Spleen (tissue), 11 donors: ENCODE measurements at regions not wholly inside any gene's neighbourhood (a gene's known extent, or its start where the extent isn't known, plus 50 kb on each side); places are given as distances from the start of the nearest gene placed in this dataset.

Experiments
- DNase-seq: peaks from one replicate; pipeline ENCODE4 v3.0.0-alpha.2; 2020
- H3K27ac ChIP-seq, 8 donors: fragments of 200-600 bp; sonication (generic) in 7 of 8; 1 replicate in 4 of 8; 2 replicates in 4 of 8; pipeline versions ENCODE4 v1.5.0 to v1.8.0; 2016 to 2021; ENCODE audit warnings: inconsistent platforms in 4 of 8, mild to moderate bottlenecking in 4 of 8, moderate library complexity in 1 of 8
- H3K27me3 ChIP-seq, 7 donors: fragments of 200-600 bp; sonication (generic) in 6 of 7; replicated peaks in 1 of 7; 1 replicate in 4 of 7; 2 replicates in 3 of 7; pipeline versions ENCODE4 v1.5.0 to v1.8.0; 2016 to 2021; ENCODE audit warnings: inconsistent platforms in 3 of 7, mild to moderate bottlenecking in 1 of 7
- H3K36me3 ChIP-seq, 6 donors: fragments of 200-600 bp; sonication (generic) in 5 of 6; 1 replicate in 4 of 6; 2 replicates in 2 of 6; pipeline versions ENCODE4 v1.5.0 to v1.8.0; 2016 to 2021; ENCODE audit warnings: inconsistent platforms in 2 of 6
- H3K4me1 ChIP-seq, 6 donors: fragments of 200-600 bp; sonication (generic) in 5 of 6; 1 replicate in 3 of 6; 2 replicates in 3 of 6; pipeline versions ENCODE4 v1.5.0 to v1.8.0; 2016 to 2021; ENCODE audit warnings: inconsistent platforms in 3 of 6
- H3K4me3 ChIP-seq, 8 donors: fragments of 200-600 bp; sonication (generic) in 7 of 8; 1 replicate in 4 of 8; 2 replicates in 4 of 8; pipeline versions ENCODE4 v1.5.0 to v1.8.0; 2016 to 2021; ENCODE audit warnings: inconsistent platforms in 4 of 8, mild to moderate bottlenecking in 4 of 8, moderate library complexity in 2 of 8
- H3K9me3 ChIP-seq, 8 donors: fragments of 200-600 bp; sonication (generic) in 7 of 8; 1 replicate in 4 of 8; 2 replicates in 4 of 8; pipeline versions ENCODE4 v1.5.0 to v1.8.0; 2016 to 2021; ENCODE audit warnings: inconsistent platforms in 4 of 8
- POLR2A ChIP-seq, 3 donors: fragments of 450-650 bp; IDR thresholded peaks; one replicate each; pipeline ENCODE4 v1.5.1; 2017; ENCODE audit warnings: antibody characterized with exemption in 3 of 3, mild to moderate bottlenecking in 1 of 3
- POLR2AphosphoS5 ChIP-seq, 3 donors: sonication (generic); formaldehyde crosslinking; IDR thresholded peaks; one replicate each; pipeline ENCODE4 v1.5.1; 2017; ENCODE audit warnings: antibody characterized with exemption in 3 of 3
- WGBS, 5 donors: extraction: QIAGEN DNeasy Blood & Tissue Kit in 3 of 5; methylation state at CpG; one replicate each; pipeline versions ENCODE4 v1.1.5 to v1.1.7; 2013 to 2018; 5-methylcytosine and 5-hydroxymethylcytosine counted together
- intact Hi-C: fragments of 100-400 bp; cut with DNase I; formaldehyde crosslinking; loops from one replicate; pipeline ENCODE4 v1.15.0; 2023; ENCODE audit warnings: low total_unique reads
- TF ChIP-seq, protein P1 (sequence below), 11 experiments: fragments of 200-600 bp in 7 of 11; fragments of 450-650 bp in 4 of 11; sonication (generic) in 4 of 11; IDR thresholded peaks in 8 of 11; conservative IDR thresholded peaks in 3 of 11; 1 replicate in 7 of 11; 2 replicates in 4 of 11; pipeline versions ENCODE4 v1.4.0 to v1.8.0; 2016 to 2021; ENCODE audit warnings: antibody characterized with exemption in 11 of 11, inconsistent platforms in 4 of 11, mild to moderate bottlenecking in 1 of 11
- donor health status: healthy with polysubstance abuse.
- donor health status: DM: no; HTN: no; CAD: no; lungs with moderate emphysema.
- donor health status: DM: no; HTN: no; CAD: no.
- donor health status: Bipolar disorder and iron deficiency.
- donor health status: healthy.
- donor health status: DM: no; HTN: no; CAD: no.
- donor health status: DM: yes; HTN: yes; CAD: no.

DNA sequence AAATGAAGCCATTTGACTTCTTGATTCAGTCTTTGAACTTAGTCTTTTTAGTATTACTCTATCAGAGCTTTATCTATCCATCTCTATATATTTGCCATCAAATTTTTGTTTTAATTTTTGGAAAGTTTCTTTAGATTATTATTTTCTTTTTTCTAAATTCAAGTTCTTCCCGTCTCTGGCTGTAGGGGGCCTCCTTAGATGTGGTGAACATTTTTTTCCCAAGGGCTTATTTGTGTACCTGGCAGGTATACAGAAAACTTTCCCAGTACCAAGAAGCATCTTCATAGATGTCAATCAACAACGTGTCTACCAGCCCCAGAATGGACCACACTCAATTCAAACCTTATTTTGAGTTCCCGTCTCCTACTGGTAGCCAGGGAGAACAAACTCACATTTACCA lies 486.8 kb upstream of the CNTN4 start:
- 58 to 70% (median 68%) methylated on average over 3 of the region's 3 CpGs for WGBS, 5 donors
- Histone ChIP-seq H3K27ac (no peak overlapping the region), H3K4me3 (no peak overlapping the region), H3K36me3 (no peaks in the 10 kb centered on the region), H3K9me3 (no peaks in the 10 kb centered on the region), H3K4me1 (no peaks in the 10 kb centered on the region), H3K27me3 (no peaks in the 10 kb centered on the region)
- no peak for DNase-seq
- TF ChIP-seq POLR2AphosphoS5 (IDR thresholded peaks at IDR 0.05) = no peak
- TF ChIP-seq POLR2A (IDR thresholded peaks at IDR 0.05) = no peak
- TF ChIP-seq, protein P1, sequence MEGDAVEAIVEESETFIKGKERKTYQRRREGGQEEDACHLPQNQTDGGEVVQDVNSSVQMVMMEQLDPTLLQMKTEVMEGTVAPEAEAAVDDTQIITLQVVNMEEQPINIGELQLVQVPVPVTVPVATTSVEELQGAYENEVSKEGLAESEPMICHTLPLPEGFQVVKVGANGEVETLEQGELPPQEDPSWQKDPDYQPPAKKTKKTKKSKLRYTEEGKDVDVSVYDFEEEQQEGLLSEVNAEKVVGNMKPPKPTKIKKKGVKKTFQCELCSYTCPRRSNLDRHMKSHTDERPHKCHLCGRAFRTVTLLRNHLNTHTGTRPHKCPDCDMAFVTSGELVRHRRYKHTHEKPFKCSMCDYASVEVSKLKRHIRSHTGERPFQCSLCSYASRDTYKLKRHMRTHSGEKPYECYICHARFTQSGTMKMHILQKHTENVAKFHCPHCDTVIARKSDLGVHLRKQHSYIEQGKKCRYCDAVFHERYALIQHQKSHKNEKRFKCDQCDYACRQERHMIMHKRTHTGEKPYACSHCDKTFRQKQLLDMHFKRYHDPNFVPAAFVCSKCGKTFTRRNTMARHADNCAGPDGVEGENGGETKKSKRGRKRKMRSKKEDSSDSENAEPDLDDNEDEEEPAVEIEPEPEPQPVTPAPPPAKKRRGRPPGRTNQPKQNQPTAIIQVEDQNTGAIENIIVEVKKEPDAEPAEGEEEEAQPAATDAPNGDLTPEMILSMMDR (IDR thresholded peaks at IDR 0.05 in 8 of 11, conservative IDR thresholded peaks at IDR 0.05 in 3 of 11) = no peak
- intact Hi-C loops = no loop called here

- Histone ChIP-seq H3K27me3 (no peaks in the 10 kb centered on the region), H3K4me3 (no peak overlapping the region), H3K4me1 (no peaks in the 10 kb centered on the region), H3K27ac (no peak overlapping the region), H3K9me3 (no peaks in the 10 kb centered on the region), H3K36me3 (no peaks in the 10 kb centered on the region)
- WGBS, 5 donors = 65 to 84% (median 77%) methylated on average over 4 of the region's 4 CpGs
- intact Hi-C loops = no loop called here
- TF ChIP-seq POLR2A (IDR thresholded peaks at IDR 0.05) = no peak
- no peak for TF ChIP-seq POLR2AphosphoS5 (IDR thresholded peaks at IDR 0.05)
- TF ChIP-seq, protein P1 (IDR thresholded peaks at IDR 0.05 in 8 of 11, conservative IDR thresholded peaks at IDR 0.05 in 3 of 11) = no peak
- DNase-seq = no peak
Measured at GRCh38 chr3:1613962-1614361, 484.7 kb upstream of the CNTN4 start.

DNA sequence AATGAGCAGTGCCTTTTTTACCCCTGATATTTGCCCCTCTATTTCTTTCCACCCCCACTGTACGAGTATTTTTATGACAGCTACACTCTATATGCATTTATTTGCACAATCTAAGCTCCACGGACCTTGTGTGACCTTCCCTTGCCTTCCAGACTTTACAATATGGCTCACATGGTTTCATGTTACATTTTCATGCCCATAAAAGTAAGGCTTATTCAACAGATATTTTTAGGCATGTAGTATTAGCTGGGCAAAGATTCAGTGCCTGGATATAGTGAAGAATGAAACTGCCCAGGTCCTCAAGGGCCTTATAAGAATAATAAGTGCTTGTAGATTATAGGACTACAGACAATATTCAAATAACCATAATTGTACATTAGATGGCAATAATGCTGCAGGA lies 481.9 kb upstream of the CNTN4 start:
- H3K4me3 ChIP-seq = no peak overlapping the region
- no peak overlapping the region for H3K27ac ChIP-seq
- TF ChIP-seq, protein P1 (IDR thresholded peaks at IDR 0.05 in 8 of 11, conservative IDR thresholded peaks at IDR 0.05 in 3 of 11) = no peak
- TF ChIP-seq POLR2AphosphoS5 (IDR thresholded peaks at IDR 0.05) (no peak), POLR2A (IDR thresholded peaks at IDR 0.05) (no peak)
- intact Hi-C loops = no loop called here
- no peak for DNase-seq
- 30 to 47% (median 45%) methylated on average over 2 of the region's 2 CpGs for WGBS, 5 donors
- no peaks in the 10 kb centered on the region for H3K36me3 ChIP-seq
- H3K4me1 ChIP-seq = no peaks in the 10 kb centered on the region
- no peaks in the 10 kb centered on the region for H3K27me3 ChIP-seq
- peaks cover 0 to 5% (median 0%) of the 10 kb centered on the region in 8 donors for H3K9me3 ChIP-seq

DNA sequence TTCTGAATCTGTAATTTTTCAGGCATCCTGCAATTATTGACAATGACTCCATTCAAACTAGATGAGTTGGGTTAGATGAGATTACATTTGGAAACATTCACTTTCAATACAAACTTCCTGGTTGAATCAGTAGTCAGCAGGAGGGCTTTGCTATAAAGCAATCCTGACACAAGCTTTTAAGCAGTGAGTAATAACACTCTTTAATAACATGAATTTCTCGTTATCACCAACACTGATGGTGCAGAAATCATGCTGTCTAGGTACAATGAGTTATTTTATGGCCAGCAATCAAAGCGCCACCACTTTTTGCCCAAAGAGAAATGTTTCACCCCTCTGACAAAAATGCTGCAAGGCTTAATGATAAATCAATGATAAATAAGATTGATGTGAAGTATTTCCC lies 474.8 kb upstream of the CNTN4 start:
- H3K27ac ChIP-seq = no peak overlapping the region
- intact Hi-C loops = no loop called here
- no peak for DNase-seq
- H3K27me3 ChIP-seq = no peaks in the 10 kb centered on the region
- TF ChIP-seq POLR2A (IDR thresholded peaks at IDR 0.05) (no peak), POLR2AphosphoS5 (IDR thresholded peaks at IDR 0.05) (no peak)
- TF ChIP-seq, protein P1 (IDR thresholded peaks at IDR 0.05 in 8 of 11, conservative IDR thresholded peaks at IDR 0.05 in 3 of 11) = no peak
- WGBS, 5 donors = 75 to 85% (median 76%) methylated on average over 2 of the region's 2 CpGs
- H3K4me3 ChIP-seq = no peak overlapping the region
- no peaks in the 10 kb centered on the region for H3K4me1 ChIP-seq
- peaks cover 0 to 5% (median 0%) of the 10 kb centered on the region in 8 donors for H3K9me3 ChIP-seq
- no peaks in the 10 kb centered on the region for H3K36me3 ChIP-seq
